ENCODE measurements at regions not wholly inside any gene's neighbourhood (a gene's known extent, or its start where the extent isn't known, plus 50 kb on each side); places are given as distances from the start of the nearest gene placed in this dataset.
"Not testable (repeated sequence)": the region's sequence is repeated elsewhere in the genome, so short reads cannot be mapped to it uniquely, and the experiment has no call there.

GRCh38 chr15:53126144-53126543 is 336.0 kb upstream of the ONECUT1 start:
- no peaks in the 10 kb centered on the region for H3K4me1 ChIP-seq (ENCODE audit: insufficient read depth, low read length, severe bottlenecking)
- H4K20me1 ChIP-seq (ENCODE audit: insufficient read depth, low read length): no peaks in the 10 kb centered on the region
- no peaks in the 10 kb centered on the region for H3K9me2 ChIP-seq (ENCODE audit: low read depth, low read length)
- no peak overlapping the region for H3K4me3 ChIP-seq (ENCODE audit: low read depth, low read length, poor library complexity, severe bottlenecking)
- H2AFZ ChIP-seq (ENCODE audit: low read length): no peak overlapping the region
- H3K27me3 ChIP-seq (ENCODE audit: insufficient read depth, low read length): no peaks in the 10 kb centered on the region
- H3K79me2 ChIP-seq (ENCODE audit: insufficient read depth, low read length): no peaks in the 10 kb centered on the region
- H3K4me2 ChIP-seq (ENCODE audit: low read length): no peak overlapping the region
- no peaks in the 10 kb centered on the region for H3K9me3 ChIP-seq (ENCODE audit: low read length)
- H3K9ac ChIP-seq (ENCODE audit: low read length): no peak overlapping the region
- no peaks in the 10 kb centered on the region for H3K36me3 ChIP-seq (ENCODE audit: insufficient read depth, low read length)
- H3K27ac ChIP-seq (ENCODE audit: low read depth, low read length, poor library complexity, severe bottlenecking): no peak overlapping the region
- no peak for TF ChIP-seq CTCF (IDR thresholded peaks at IDR 0.05; ENCODE audit: low read length)
- H3F3A ChIP-seq (ENCODE audit: insufficient read depth, low read length): no peaks in the 10 kb centered on the region

GRCh38 chr15:53122818-53123217 is 332.7 kb upstream of the ONECUT1 start:
- Histone ChIP-seq H3K4me1 (ENCODE audit: insufficient read depth, low read length, severe bottlenecking) (no peaks in the 10 kb centered on the region), H3F3A (ENCODE audit: insufficient read depth, low read length) (no peaks in the 10 kb centered on the region), H3K4me3 (ENCODE audit: low read depth, low read length, poor library complexity, severe bottlenecking) (no peak overlapping the region), H3K79me2 (ENCODE audit: insufficient read depth, low read length) (no peaks in the 10 kb centered on the region), H3K4me2 (ENCODE audit: low read length) (no peak overlapping the region), H4K20me1 (ENCODE audit: insufficient read depth, low read length) (no peaks in the 10 kb centered on the region), H3K9ac (ENCODE audit: low read length) (no peak overlapping the region), H3K9me3 (ENCODE audit: low read length) (no peaks in the 10 kb centered on the region), H3K27ac (ENCODE audit: low read depth, low read length, poor library complexity, severe bottlenecking) (no peak overlapping the region), H3K36me3 (ENCODE audit: insufficient read depth, low read length) (no peaks in the 10 kb centered on the region), H3K9me2 (ENCODE audit: low read depth, low read length) (no peaks in the 10 kb centered on the region), H3K27me3 (ENCODE audit: insufficient read depth, low read length) (no peaks in the 10 kb centered on the region), H2AFZ (ENCODE audit: low read length) (no peak overlapping the region)
- TF ChIP-seq EZH2 (IDR thresholded peaks at IDR 0.05; ENCODE audit: borderline replicate concordance, low read length): no peak
- TF ChIP-seq CTCF (IDR thresholded peaks at IDR 0.05; ENCODE audit: low read length): no peak

GRCh38 chr15:53116915-53117314 is 326.8 kb upstream of the ONECUT1 start:
- H4K20me1 ChIP-seq (ENCODE audit: insufficient read depth, low read length); H3K9ac ChIP-seq (ENCODE audit: low read length); H3K27ac ChIP-seq (ENCODE audit: low read depth, low read length, poor library complexity, severe bottlenecking); H3K79me2 ChIP-seq (ENCODE audit: insufficient read depth, low read length); H3K4me2 ChIP-seq (ENCODE audit: low read length); H3K9me3 ChIP-seq (ENCODE audit: low read length); H3F3A ChIP-seq (ENCODE audit: insufficient read depth, low read length); H3K27me3 ChIP-seq (ENCODE audit: insufficient read depth, low read length); H2AFZ ChIP-seq (ENCODE audit: low read length); H3K4me3 ChIP-seq (ENCODE audit: low read depth, low read length, poor library complexity, severe bottlenecking); H3K4me1 ChIP-seq (ENCODE audit: insufficient read depth, low read length, severe bottlenecking); H3K9me2 ChIP-seq (ENCODE audit: low read depth, low read length); H3K36me3 ChIP-seq (ENCODE audit: insufficient read depth, low read length): not testable (repeated sequence)

- Histone ChIP-seq H3K79me2 (ENCODE audit: insufficient read depth, low read length) (no peaks in the 10 kb centered on the region), H3K9ac (ENCODE audit: low read length) (no peak overlapping the region), H3F3A (ENCODE audit: insufficient read depth, low read length) (no peaks in the 10 kb centered on the region), H4K20me1 (ENCODE audit: insufficient read depth, low read length) (no peaks in the 10 kb centered on the region), H3K27ac (ENCODE audit: low read depth, low read length, poor library complexity, severe bottlenecking) (no peak overlapping the region), H3K27me3 (ENCODE audit: insufficient read depth, low read length) (no peaks in the 10 kb centered on the region), H3K4me1 (ENCODE audit: insufficient read depth, low read length, severe bottlenecking) (no peaks in the 10 kb centered on the region), H3K4me2 (ENCODE audit: low read length) (no peak overlapping the region), H3K9me3 (ENCODE audit: low read length) (no peaks in the 10 kb centered on the region), H3K9me2 (ENCODE audit: low read depth, low read length) (no peaks in the 10 kb centered on the region), H2AFZ (ENCODE audit: low read length) (no peak overlapping the region), H3K4me3 (ENCODE audit: low read depth, low read length, poor library complexity, severe bottlenecking) (no peak overlapping the region), H3K36me3 (ENCODE audit: insufficient read depth, low read length) (no peaks in the 10 kb centered on the region)
- no peak for TF ChIP-seq EZH2 (IDR thresholded peaks at IDR 0.05; ENCODE audit: borderline replicate concordance, low read length)
- TF ChIP-seq CTCF (IDR thresholded peaks at IDR 0.05; ENCODE audit: low read length): no peak
These were observed 326.0 kb upstream of the ONECUT1 start for GRCh38 chr15:53116169-53116568.

Measured in OCI-LY1 (cell line).